ENCODE measurements at regions not wholly inside any gene's neighbourhood (a gene's known extent, or its start where the extent isn't known, plus 50 kb on each side); places are given as distances from the start of the nearest gene placed in this dataset.

DNA sequence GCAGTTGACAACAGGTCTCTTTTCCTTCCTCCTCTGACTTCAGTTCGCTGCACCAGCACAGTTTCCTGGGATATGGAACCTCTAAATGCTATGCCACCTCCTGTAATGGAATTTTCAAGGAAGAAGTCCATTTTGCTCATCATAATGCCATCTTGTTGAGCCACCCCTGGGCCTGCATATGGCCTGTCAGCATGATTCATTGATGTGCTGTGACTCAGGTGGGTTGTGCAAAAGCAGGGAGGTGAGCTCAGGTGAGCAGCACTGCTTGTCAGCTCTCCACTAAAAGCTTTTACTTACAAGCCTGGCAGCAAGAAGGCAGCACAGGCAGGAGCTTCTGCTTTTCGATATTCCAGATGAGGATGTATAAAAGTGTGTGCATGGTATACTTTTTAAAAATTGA, 247.1 kb upstream of the LMCD1 start:
- Histone ChIP-seq H3K27ac (ENCODE audit: low read depth in 2 of 2, low read length in 2 of 2) (no peak overlapping the region), H3K36me3 (ENCODE audit: control insufficient read depth in 2 of 3, insufficient read depth in 3 of 3, low read length in 3 of 3) (no peaks in the 10 kb centered on the region), H3K9ac (ENCODE audit: low read length in 3 of 3) (no peak overlapping the region), H3K4me3 (ENCODE audit: low read length in 3 of 3) (no peak overlapping the region), H3K9me3 (ENCODE audit: control insufficient read depth in 2 of 3, insufficient read depth in 1 of 3, low read length in 3 of 3) (no peaks in the 10 kb centered on the region), H3K27me3 (ENCODE audit: control insufficient read depth, insufficient read depth, low read length) (no peaks in the 10 kb centered on the region), H3K4me1 (ENCODE audit: control insufficient read depth in 2 of 3, insufficient read depth in 2 of 3, low read depth in 1 of 3, low read length in 3 of 3) (no peaks in the 10 kb centered on the region)
- TF ChIP-seq, protein P1, sequence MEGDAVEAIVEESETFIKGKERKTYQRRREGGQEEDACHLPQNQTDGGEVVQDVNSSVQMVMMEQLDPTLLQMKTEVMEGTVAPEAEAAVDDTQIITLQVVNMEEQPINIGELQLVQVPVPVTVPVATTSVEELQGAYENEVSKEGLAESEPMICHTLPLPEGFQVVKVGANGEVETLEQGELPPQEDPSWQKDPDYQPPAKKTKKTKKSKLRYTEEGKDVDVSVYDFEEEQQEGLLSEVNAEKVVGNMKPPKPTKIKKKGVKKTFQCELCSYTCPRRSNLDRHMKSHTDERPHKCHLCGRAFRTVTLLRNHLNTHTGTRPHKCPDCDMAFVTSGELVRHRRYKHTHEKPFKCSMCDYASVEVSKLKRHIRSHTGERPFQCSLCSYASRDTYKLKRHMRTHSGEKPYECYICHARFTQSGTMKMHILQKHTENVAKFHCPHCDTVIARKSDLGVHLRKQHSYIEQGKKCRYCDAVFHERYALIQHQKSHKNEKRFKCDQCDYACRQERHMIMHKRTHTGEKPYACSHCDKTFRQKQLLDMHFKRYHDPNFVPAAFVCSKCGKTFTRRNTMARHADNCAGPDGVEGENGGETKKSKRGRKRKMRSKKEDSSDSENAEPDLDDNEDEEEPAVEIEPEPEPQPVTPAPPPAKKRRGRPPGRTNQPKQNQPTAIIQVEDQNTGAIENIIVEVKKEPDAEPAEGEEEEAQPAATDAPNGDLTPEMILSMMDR (IDR thresholded peaks at IDR 0.05; ENCODE audit: borderline replicate concordance, extremely low read depth, insufficient read depth), result no peak
- DNase-seq (no peak), FAIRE-seq (no peak)
- intact Hi-C loops (cut with DNase I), result no loop called here

DNA sequence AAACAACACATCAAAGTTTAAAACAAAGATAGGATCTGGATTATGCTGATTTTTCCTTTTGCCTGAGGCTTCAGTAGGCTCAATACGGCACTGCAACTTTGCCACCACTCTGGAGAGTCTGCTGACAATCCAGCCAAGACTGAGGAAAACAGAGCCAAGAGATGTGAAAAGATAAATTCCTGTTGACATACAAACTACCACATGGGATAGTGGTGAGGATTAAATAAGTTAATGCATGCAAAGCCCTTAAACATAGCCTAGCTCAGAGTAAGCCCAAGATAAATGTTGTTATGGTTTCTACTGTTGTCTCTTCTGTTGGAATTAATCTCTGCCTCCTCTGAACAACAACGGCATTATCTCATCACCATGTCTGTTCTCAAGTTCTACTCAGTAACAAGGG, 245.9 kb upstream of the LMCD1 start:
- DNase-seq, result no peak
- intact Hi-C loops (cut with DNase I), result no loop called here
- H3K27ac ChIP-seq (ENCODE audit: low read depth in 2 of 2, low read length in 2 of 2), result no peak overlapping the region
- H3K9me3 ChIP-seq (ENCODE audit: control insufficient read depth in 2 of 3, insufficient read depth in 1 of 3, low read length in 3 of 3), result no peaks in the 10 kb centered on the region
- H3K4me3 ChIP-seq (ENCODE audit: low read length in 3 of 3), result no peak overlapping the region
- H3K36me3 ChIP-seq (ENCODE audit: control insufficient read depth in 2 of 3, insufficient read depth in 3 of 3, low read length in 3 of 3), result no peaks in the 10 kb centered on the region
- TF ChIP-seq, protein P1 (IDR thresholded peaks at IDR 0.05; ENCODE audit: borderline replicate concordance, extremely low read depth, insufficient read depth), result no peak
- no peaks in the 10 kb centered on the region for H3K27me3 ChIP-seq (ENCODE audit: control insufficient read depth, insufficient read depth, low read length)
- H3K4me1 ChIP-seq (ENCODE audit: control insufficient read depth in 2 of 3, insufficient read depth in 2 of 3, low read depth in 1 of 3, low read length in 3 of 3), result no peaks in the 10 kb centered on the region
- no peak overlapping the region for H3K9ac ChIP-seq (ENCODE audit: low read length in 3 of 3)
- no peak for FAIRE-seq

DNA sequence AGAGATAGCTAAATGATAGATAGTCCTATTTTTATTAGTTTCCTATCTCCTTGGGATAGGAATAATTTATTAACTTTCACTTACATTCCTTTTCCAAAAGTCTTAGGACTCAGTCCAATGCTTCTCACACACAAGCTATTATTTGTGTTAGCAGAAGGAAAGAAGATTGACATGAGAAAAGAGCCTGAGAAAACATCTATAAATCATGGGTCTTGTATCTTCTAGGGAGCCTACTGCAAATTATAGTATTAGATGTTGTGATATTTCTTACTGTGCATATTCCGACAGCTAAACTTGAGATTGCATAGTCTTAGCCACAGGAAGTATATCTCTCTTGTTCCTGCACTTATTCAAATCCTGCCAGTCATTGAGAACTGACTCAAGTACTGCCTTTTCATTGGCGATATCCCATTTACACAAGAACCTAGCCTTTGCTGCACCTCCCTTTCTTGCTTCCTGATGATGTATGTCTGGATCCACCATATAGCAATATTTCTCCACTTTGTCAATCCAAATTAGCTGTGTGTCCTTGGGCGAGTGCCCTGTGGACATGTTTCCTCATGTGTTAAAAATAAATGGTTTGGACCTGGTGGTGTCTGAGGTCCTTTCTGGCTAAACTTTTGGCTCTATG, 245.1 kb upstream of the LMCD1 start:
- Histone ChIP-seq H3K27ac (ENCODE audit: low read depth in 2 of 2, low read length in 2 of 2) (no peak overlapping the region), H3K4me3 (ENCODE audit: low read length in 3 of 3) (no peak overlapping the region), H3K9me3 (ENCODE audit: control insufficient read depth in 2 of 3, insufficient read depth in 1 of 3, low read length in 3 of 3) (no peaks in the 10 kb centered on the region), H3K9ac (ENCODE audit: low read length in 3 of 3) (no peak overlapping the region), H3K27me3 (ENCODE audit: control insufficient read depth, insufficient read depth, low read length) (no peaks in the 10 kb centered on the region), H3K4me1 (ENCODE audit: control insufficient read depth in 2 of 3, insufficient read depth in 2 of 3, low read depth in 1 of 3, low read length in 3 of 3) (no peaks in the 10 kb centered on the region), H3K36me3 (ENCODE audit: control insufficient read depth in 2 of 3, insufficient read depth in 3 of 3, low read length in 3 of 3) (no peaks in the 10 kb centered on the region)
- no peak for FAIRE-seq
- intact Hi-C loops (cut with DNase I), result no loop called here
- DNase-seq, result peak in 2 of 5 donors; percentile 40 to 48
- TF ChIP-seq, protein P1 (IDR thresholded peaks at IDR 0.05; ENCODE audit: borderline replicate concordance, extremely low read depth, insufficient read depth), result no peak

DNA sequence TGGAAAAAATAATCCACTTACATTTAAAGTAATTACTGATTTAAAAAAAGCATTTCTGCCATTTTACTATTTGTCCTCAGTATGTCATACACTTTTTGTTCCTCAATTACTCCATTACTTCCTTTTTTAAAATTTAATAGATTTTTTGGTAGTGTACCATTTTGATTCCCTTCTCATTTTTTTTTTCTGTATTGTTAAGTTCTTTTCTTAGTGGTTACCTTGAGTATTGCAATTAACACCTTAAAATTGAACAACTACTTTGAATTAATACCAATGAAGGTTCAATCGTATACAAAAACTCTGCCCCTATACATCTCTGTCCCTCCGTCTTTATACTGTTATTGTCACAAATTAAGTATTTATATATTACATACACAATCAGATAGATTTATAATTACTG, 240.6 kb upstream of the LMCD1 start:
- intact Hi-C loops (cut with DNase I), result no loop called here
- Histone ChIP-seq H3K4me1 (ENCODE audit: control insufficient read depth in 2 of 3, insufficient read depth in 2 of 3, low read depth in 1 of 3, low read length in 3 of 3) (no peaks in the 10 kb centered on the region), H3K9ac (ENCODE audit: low read length in 3 of 3) (no peak overlapping the region), H3K36me3 (ENCODE audit: control insufficient read depth in 2 of 3, insufficient read depth in 3 of 3, low read length in 3 of 3) (no peaks in the 10 kb centered on the region), H3K27me3 (ENCODE audit: control insufficient read depth, insufficient read depth, low read length) (no peaks in the 10 kb centered on the region), H3K4me3 (ENCODE audit: low read length in 3 of 3) (no peak overlapping the region), H3K27ac (ENCODE audit: low read depth in 2 of 2, low read length in 2 of 2) (no peak overlapping the region), H3K9me3 (ENCODE audit: control insufficient read depth in 2 of 3, insufficient read depth in 1 of 3, low read length in 3 of 3) (no peaks in the 10 kb centered on the region)
- no peak for DNase-seq
- TF ChIP-seq, protein P1 (IDR thresholded peaks at IDR 0.05; ENCODE audit: borderline replicate concordance, extremely low read depth, insufficient read depth), result no peak
- FAIRE-seq, result no peak

Measured in kidney (tissue), 13 donors.